Neural crest cell (in vitro differentiated cells): ENCODE measurements at regions not wholly inside any gene's neighbourhood (a gene's known extent, or its start where the extent isn't known, plus 50 kb on each side); places are given as distances from the start of the nearest gene placed in this dataset.

ENCODE experiments used
- DNase-seq: peaks from one replicate; pipeline ENCODE4 v3.0.0; 2021; ENCODE audit warnings: low read depth, mixed read lengths, low spot score
- H3K27ac Mint-ChIP-seq: one replicate; pipeline ENCODE4 v1.8.0; 2021; ENCODE audit warnings: mild to moderate bottlenecking, mixed read lengths; ENCODE audit not compliant: unreplicated experiment
- H3K27me3 Mint-ChIP-seq: 2 replicates; pipeline ENCODE4 v1.8.0; 2021; ENCODE audit warnings: low read depth, mild to moderate bottlenecking, mixed read lengths
- H3K36me3 Mint-ChIP-seq: 2 replicates; pipeline ENCODE4 v1.8.0; 2021; ENCODE audit warnings: low read depth, mild to moderate bottlenecking, mixed read lengths
- H3K4me1 Mint-ChIP-seq: 2 replicates; pipeline ENCODE4 v1.8.0; 2021; ENCODE audit warnings: mixed read lengths
- H3K4me3 Mint-ChIP-seq: one replicate; pipeline ENCODE4 v1.8.0; 2021; ENCODE audit warnings: mild to moderate bottlenecking, mixed read lengths
- H3K9me3 Mint-ChIP-seq: 2 replicates; pipeline ENCODE4 v1.8.0; 2021; ENCODE audit warnings: mixed read lengths
- TF ChIP-seq, protein P1 (sequence below): fragments of 200-600 bp; sonication (generic); conservative IDR thresholded peaks from 2 replicates; pipeline ENCODE4 v1.5.0; 2021; ENCODE audit warnings: antibody characterized with exemption, mild to moderate bottlenecking

DNA sequence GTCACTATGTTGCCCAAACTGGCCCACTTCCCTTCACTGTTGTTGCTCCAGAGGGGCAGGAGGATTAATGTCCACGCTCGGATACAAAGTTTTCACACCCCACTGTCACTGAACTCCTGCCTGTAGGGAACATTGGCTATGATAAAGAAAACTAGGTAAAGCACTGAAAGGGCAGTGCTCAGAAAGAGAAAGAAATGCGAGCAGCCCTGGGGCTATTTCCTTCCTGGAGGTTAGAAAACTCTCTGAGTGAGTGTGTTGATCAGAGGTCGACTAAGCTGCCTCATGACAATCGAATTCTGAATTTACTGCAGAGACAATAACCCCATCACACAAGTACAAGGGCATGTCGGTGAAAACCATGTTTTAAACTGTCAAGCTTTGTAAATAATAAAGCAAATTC, 227.2 kb upstream of the PITRM1 start:
- Mint-ChIP-seq H3K4me1 (peaks cover 65% of the 10 kb centered on the region), H3K9me3 (no peaks in the 10 kb centered on the region), H3K4me3 (peak overlapping the region; percentile 85), H3K27me3 (no peaks in the 10 kb centered on the region), H3K27ac (peak overlapping the region; percentile 98), H3K36me3 (no peaks in the 10 kb centered on the region)
- DNase-seq: no peak
- TF ChIP-seq, protein P1, sequence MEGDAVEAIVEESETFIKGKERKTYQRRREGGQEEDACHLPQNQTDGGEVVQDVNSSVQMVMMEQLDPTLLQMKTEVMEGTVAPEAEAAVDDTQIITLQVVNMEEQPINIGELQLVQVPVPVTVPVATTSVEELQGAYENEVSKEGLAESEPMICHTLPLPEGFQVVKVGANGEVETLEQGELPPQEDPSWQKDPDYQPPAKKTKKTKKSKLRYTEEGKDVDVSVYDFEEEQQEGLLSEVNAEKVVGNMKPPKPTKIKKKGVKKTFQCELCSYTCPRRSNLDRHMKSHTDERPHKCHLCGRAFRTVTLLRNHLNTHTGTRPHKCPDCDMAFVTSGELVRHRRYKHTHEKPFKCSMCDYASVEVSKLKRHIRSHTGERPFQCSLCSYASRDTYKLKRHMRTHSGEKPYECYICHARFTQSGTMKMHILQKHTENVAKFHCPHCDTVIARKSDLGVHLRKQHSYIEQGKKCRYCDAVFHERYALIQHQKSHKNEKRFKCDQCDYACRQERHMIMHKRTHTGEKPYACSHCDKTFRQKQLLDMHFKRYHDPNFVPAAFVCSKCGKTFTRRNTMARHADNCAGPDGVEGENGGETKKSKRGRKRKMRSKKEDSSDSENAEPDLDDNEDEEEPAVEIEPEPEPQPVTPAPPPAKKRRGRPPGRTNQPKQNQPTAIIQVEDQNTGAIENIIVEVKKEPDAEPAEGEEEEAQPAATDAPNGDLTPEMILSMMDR: no peak

DNA sequence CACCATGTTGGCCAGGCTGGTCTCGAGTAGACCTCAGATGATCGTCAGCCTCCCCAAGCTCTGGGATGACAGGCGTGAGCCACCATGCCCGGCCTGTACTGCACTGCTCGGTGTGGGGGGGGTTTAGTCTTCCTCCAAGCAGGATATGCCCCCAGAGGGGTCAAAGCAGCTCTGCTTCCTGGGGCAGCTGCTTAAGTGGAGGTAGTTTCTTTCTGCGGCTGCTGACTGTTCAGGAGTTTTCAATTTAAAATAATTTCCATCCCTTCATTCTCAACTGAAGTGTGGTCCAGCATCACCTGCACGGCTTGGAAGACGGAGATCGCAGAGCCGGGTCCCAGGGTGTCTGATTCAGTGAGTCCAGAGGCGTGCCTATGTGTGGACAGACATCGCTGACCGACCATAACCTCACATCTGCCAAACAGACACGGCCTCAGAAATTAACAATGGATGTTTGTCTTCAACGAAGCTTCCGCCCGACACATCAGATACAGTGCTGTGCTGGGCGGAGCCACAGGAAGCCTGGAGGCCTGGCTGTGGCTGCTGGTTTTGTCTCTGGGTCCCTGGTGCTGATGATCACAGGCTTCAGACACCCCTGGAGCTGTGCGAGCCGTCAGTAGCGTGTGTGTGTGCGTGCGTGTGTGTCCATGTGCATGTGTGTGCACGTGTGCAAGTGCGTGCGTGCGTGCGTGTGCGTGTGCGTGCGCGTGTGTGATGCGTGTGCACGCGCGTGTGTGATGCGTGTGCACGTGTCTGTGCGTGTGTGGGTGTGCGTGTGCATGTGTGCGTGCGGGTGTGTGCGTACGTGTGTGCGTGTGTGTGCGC, 226.5 kb upstream of the PITRM1 start:
- peaks cover 2% of the 10 kb centered on the region for H3K9me3 Mint-ChIP-seq
- TF ChIP-seq, protein P1: no peak
- no peaks in the 10 kb centered on the region for H3K36me3 Mint-ChIP-seq
- peak; percentile 52 for DNase-seq
- H3K4me3 Mint-ChIP-seq: peak overlapping the region; percentile 85
- peaks cover 68% of the 10 kb centered on the region for H3K4me1 Mint-ChIP-seq
- H3K27ac Mint-ChIP-seq: peak overlapping the region; percentile 98
- no peaks in the 10 kb centered on the region for H3K27me3 Mint-ChIP-seq

DNA sequence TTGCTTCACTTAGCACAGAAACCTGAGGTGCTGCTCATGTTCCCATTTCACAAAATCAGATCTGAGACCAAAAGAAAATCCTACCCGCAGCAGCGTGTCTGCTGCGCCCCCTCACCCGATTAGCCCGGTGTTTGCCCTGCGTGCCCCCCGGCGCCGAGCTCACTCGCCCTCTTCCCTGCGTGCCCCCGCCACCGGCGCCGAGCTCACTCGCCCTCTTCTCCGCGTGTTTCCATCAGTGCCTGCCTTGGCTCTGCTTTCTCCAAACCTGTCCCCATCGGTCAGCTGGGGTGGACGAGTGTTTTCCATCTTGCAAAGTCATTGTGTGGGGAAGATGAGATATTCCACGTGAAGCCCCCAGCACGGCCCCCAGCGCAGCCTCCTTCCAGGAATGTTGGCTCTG, 225.3 kb upstream of the PITRM1 start:
- TF ChIP-seq, protein P1: no peak
- Mint-ChIP-seq H3K4me1 (peaks cover 68% of the 10 kb centered on the region), H3K27me3 (no peaks in the 10 kb centered on the region), H3K9me3 (peaks cover 2% of the 10 kb centered on the region), H3K27ac (peak overlapping the region; percentile 98), H3K36me3 (no peaks in the 10 kb centered on the region), H3K4me3 (no peak overlapping the region)
- no peak for DNase-seq

DNA sequence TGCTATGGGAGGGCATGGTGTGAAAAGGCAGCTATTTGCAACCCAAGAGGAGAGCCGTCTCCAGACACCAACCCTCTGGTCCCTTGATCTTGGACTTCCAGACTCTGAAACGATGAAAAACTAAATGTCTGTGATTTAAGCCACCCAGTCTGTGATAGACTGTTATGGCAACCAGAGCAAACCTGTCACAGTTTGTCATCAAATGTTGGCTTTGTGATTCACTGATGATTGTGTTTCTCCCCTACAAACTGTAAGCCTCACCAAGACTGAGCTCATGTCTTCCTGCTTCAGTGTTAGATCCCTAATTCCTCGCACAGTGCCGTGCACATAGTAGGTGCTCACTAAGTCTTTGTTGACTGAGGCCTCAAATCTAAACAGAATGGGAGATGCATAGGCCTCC, 224.6 kb upstream of the PITRM1 start:
- peaks cover 62% of the 10 kb centered on the region for H3K4me1 Mint-ChIP-seq
- no peaks in the 10 kb centered on the region for H3K36me3 Mint-ChIP-seq
- DNase-seq: no peak
- no peaks in the 10 kb centered on the region for H3K27me3 Mint-ChIP-seq
- no peak overlapping the region for H3K4me3 Mint-ChIP-seq
- TF ChIP-seq, protein P1: no peak
- H3K9me3 Mint-ChIP-seq: peaks cover 2% of the 10 kb centered on the region
- H3K27ac Mint-ChIP-seq: peak overlapping the region; percentile 89

DNA sequence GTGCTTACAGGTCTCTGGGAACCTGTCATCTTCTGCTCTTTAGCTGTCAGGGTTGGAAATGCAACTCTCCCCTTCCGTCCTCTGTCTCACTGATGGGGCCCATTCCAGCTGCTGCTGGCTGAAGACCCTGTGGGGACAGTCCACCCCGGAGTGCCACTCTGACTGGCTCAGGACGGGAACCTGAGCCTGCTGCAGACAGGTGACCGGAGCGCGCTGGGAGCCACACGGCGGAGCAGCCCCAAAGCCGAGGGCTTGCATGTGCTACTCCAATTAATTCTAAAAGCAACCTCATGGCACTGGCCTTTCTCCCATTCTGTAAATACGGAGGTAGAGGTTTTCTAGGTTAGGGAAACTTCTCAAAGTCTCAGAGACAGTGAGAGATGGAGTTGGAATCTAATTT, 223.5 kb upstream of the PITRM1 start:
- Mint-ChIP-seq H3K4me1 (peaks cover 55% of the 10 kb centered on the region), H3K9me3 (peaks cover 2% of the 10 kb centered on the region), H3K36me3 (no peaks in the 10 kb centered on the region), H3K27ac (no peak overlapping the region), H3K27me3 (no peaks in the 10 kb centered on the region), H3K4me3 (no peak overlapping the region)
- DNase-seq: no peak
- TF ChIP-seq, protein P1: no peak
